ENCODE measurements at regions not wholly inside any gene's neighbourhood (a gene's known extent, or its start where the extent isn't known, plus 50 kb on each side); places are given as distances from the start of the nearest gene placed in this dataset.

DNA sequence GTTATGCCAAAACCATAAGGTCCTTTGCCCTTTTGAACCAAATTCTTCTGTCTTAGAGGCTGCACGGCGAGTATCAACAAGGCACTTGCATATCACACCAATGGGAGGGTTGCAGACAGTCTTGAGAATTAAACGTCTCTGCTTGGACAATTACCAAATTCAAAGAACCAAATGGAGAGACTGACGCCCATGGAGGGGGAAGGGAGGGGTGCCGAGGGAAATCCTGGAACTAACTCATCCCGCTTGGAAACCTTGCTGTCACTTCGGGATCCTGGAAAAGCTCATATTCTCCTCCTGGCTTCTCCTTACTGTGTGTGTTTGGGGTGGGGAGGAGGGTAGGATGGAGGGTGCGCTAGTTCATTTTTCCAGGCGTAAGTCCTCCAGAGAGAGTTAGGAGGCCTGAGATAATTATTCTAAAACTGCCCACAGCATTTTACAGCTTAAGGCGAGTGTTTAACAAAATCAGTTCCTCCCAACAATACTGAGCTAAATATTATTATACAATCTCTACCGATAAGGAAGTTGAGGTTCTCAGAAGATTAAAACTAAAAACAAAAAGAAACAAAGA is 425.1 kb downstream of the TSHZ3 start:
- TF ChIP-seq EZH2 (IDR thresholded peaks at IDR 0.05; ENCODE audit: borderline replicate concordance): no peak
- TF ChIP-seq, protein P1, sequence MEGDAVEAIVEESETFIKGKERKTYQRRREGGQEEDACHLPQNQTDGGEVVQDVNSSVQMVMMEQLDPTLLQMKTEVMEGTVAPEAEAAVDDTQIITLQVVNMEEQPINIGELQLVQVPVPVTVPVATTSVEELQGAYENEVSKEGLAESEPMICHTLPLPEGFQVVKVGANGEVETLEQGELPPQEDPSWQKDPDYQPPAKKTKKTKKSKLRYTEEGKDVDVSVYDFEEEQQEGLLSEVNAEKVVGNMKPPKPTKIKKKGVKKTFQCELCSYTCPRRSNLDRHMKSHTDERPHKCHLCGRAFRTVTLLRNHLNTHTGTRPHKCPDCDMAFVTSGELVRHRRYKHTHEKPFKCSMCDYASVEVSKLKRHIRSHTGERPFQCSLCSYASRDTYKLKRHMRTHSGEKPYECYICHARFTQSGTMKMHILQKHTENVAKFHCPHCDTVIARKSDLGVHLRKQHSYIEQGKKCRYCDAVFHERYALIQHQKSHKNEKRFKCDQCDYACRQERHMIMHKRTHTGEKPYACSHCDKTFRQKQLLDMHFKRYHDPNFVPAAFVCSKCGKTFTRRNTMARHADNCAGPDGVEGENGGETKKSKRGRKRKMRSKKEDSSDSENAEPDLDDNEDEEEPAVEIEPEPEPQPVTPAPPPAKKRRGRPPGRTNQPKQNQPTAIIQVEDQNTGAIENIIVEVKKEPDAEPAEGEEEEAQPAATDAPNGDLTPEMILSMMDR (IDR thresholded peaks at IDR 0.05; ENCODE audit: poor library complexity): no peak
- no peak for DNase-seq (ENCODE audit: low spot score)
- Histone ChIP-seq H3K36me3 (replicated peaks; ENCODE audit: insufficient read depth, low read depth) (no peaks in the 10 kb centered on the region), H4K20me1 (ENCODE audit: insufficient read depth, poor library complexity, severe bottlenecking) (no peaks in the 10 kb centered on the region), H3K27me3 (no peaks in the 10 kb centered on the region), H3K4me2 (no peak overlapping the region), H3K9me3 (ENCODE audit: low read depth) (no peaks in the 10 kb centered on the region), H3K4me3 (no peak overlapping the region), H3K27ac (no peak overlapping the region), H2AFZ (no peak overlapping the region), H3K4me1 (ENCODE audit: insufficient read depth) (no peaks in the 10 kb centered on the region), H3K9me2 (replicated peaks; ENCODE audit: insufficient read depth) (no peaks in the 10 kb centered on the region), H3K79me2 (no peaks in the 10 kb centered on the region)
- 76% methylated on average over 11 of the region's 11 CpGs for WGBS (ENCODE audit: low lambda C conversion rate, missing lambda C conversion rate)

DNA sequence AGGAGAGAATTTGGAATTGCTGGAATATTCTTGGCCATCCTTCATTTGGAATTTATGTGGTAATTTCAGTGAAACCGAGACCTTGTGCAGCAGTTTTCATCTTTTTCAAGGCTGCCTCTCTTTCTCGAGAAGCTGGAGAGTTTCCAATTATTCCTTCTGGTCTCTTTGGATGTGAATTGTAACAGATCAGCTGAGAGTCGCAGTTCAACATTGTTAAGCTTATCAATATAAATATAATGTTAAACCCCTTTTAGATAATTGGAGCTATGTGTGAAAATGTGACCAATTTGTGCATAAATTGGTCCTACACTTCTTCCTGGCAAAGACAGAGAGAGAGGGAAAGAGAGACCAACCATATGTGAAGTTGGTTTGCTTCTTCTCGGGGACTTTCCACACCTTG is 425.6 kb downstream of the TSHZ3 start:
- Histone ChIP-seq H3K9me3 (ENCODE audit: low read depth) (no peaks in the 10 kb centered on the region), H3K36me3 (replicated peaks; ENCODE audit: insufficient read depth, low read depth) (no peaks in the 10 kb centered on the region), H3K4me2 (no peak overlapping the region), H3K4me1 (ENCODE audit: insufficient read depth) (no peaks in the 10 kb centered on the region), H3K27ac (no peak overlapping the region), H4K20me1 (ENCODE audit: insufficient read depth, poor library complexity, severe bottlenecking) (no peaks in the 10 kb centered on the region), H3K27me3 (no peaks in the 10 kb centered on the region), H3K4me3 (no peak overlapping the region), H3K79me2 (no peaks in the 10 kb centered on the region), H3K9me2 (replicated peaks; ENCODE audit: insufficient read depth) (no peaks in the 10 kb centered on the region), H2AFZ (no peak overlapping the region)
- no peak for DNase-seq (ENCODE audit: low spot score)
- TF ChIP-seq EZH2phosphoT487 (IDR thresholded peaks at IDR 0.05; ENCODE audit: low read depth, severe bottlenecking, unreplicated experiment) (no peak), EZH2 (IDR thresholded peaks at IDR 0.05; ENCODE audit: borderline replicate concordance) (no peak)
- TF ChIP-seq, protein P1 (IDR thresholded peaks at IDR 0.05; ENCODE audit: poor library complexity): no peak
- 87% methylated on average over 4 of the region's 4 CpGs for WGBS (ENCODE audit: low lambda C conversion rate, missing lambda C conversion rate)

DNA sequence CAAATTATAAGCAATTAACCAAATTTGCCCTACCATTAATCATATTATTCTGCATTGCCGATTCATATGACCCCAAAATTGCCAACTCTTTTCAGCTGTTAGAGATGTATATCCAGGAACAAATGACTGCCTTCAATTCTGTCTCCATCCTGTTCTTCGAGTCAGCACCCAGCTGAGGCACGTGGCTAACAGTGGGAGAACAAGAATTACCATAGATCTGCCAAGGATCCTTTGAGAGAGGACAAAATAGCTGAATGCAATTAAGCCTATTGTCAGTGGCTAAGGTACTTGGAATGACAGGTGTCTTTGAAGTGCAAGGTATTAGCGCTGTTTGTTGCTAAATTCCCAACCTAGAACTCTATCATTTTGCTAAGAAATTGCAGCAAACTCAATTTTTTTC is 426.1 kb downstream of the TSHZ3 start:
- H3K4me1 ChIP-seq (ENCODE audit: insufficient read depth): no peaks in the 10 kb centered on the region
- TF ChIP-seq EZH2 (IDR thresholded peaks at IDR 0.05; ENCODE audit: borderline replicate concordance) (no peak), EZH2phosphoT487 (IDR thresholded peaks at IDR 0.05; ENCODE audit: low read depth, severe bottlenecking, unreplicated experiment) (no peak)
- TF ChIP-seq, protein P1 (IDR thresholded peaks at IDR 0.05; ENCODE audit: poor library complexity): no peak
- no peak overlapping the region for H2AFZ ChIP-seq
- no peak for DNase-seq (ENCODE audit: low spot score)
- H3K9me2 ChIP-seq (replicated peaks; ENCODE audit: insufficient read depth): no peaks in the 10 kb centered on the region
- no peak overlapping the region for H3K4me2 ChIP-seq
- no peaks in the 10 kb centered on the region for H4K20me1 ChIP-seq (ENCODE audit: insufficient read depth, poor library complexity, severe bottlenecking)
- no peak overlapping the region for H3K27ac ChIP-seq
- H3K36me3 ChIP-seq (replicated peaks; ENCODE audit: insufficient read depth, low read depth): no peaks in the 10 kb centered on the region
- no peak overlapping the region for H3K4me3 ChIP-seq
- no peaks in the 10 kb centered on the region for H3K9me3 ChIP-seq (ENCODE audit: low read depth)
- no peaks in the 10 kb centered on the region for H3K79me2 ChIP-seq
- H3K27me3 ChIP-seq: no peaks in the 10 kb centered on the region
- 61% methylated on average over 4 of the region's 4 CpGs for WGBS (ENCODE audit: low lambda C conversion rate, missing lambda C conversion rate)

DNA sequence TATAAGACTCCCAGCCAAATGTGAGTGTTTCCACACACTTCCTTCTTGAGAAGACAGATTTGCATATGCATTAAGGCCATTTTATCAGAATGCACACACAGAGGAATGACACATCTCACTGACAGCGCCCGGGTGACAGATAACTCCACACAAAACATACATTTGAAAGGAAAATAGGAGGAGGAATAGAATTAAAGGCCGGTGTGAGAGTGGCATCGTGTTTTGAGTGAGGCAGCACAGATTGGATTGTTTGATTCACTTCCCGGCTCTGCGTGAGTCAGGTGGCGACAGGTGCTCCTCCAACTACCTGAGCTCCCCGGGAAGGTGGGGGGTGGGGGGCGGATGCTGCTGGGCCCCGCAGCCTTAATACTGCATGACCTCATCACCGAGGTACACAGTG is 429.0 kb downstream of the TSHZ3 start:
- no peak for DNase-seq (ENCODE audit: low spot score)
- no peak overlapping the region for H2AFZ ChIP-seq
- no peak overlapping the region for H3K27ac ChIP-seq
- H3K4me2 ChIP-seq: no peak overlapping the region
- H3K27me3 ChIP-seq: no peaks in the 10 kb centered on the region
- H3K9me3 ChIP-seq (ENCODE audit: low read depth): no peaks in the 10 kb centered on the region
- no peaks in the 10 kb centered on the region for H3K36me3 ChIP-seq (replicated peaks; ENCODE audit: insufficient read depth, low read depth)
- no peaks in the 10 kb centered on the region for H4K20me1 ChIP-seq (ENCODE audit: insufficient read depth, poor library complexity, severe bottlenecking)
- no peaks in the 10 kb centered on the region for H3K4me1 ChIP-seq (ENCODE audit: insufficient read depth)
- 50% methylated on average over 11 of the region's 11 CpGs for WGBS (ENCODE audit: low lambda C conversion rate, missing lambda C conversion rate)
- TF ChIP-seq EZH2 (IDR thresholded peaks at IDR 0.05; ENCODE audit: borderline replicate concordance) (no peak), EZH2phosphoT487 (IDR thresholded peaks at IDR 0.05; ENCODE audit: low read depth, severe bottlenecking, unreplicated experiment) (no peak)
- TF ChIP-seq, protein P1 (IDR thresholded peaks at IDR 0.05; ENCODE audit: poor library complexity): no peak
- no peak overlapping the region for H3K4me3 ChIP-seq
- H3K9me2 ChIP-seq (replicated peaks; ENCODE audit: insufficient read depth): no peaks in the 10 kb centered on the region
- no peaks in the 10 kb centered on the region for H3K79me2 ChIP-seq

Measured in hepatocyte (in vitro differentiated cells).